Neural progenitor cell (in vitro differentiated cells): ENCODE measurements at regions not wholly inside any gene's neighbourhood (a gene's known extent, or its start where the extent isn't known, plus 50 kb on each side); places are given as distances from the start of the nearest gene placed in this dataset.
A peak's percentile ranks its signal among the peaks of the same experiment; 100 is the strongest.

ENCODE experiments used
- DNase-seq: peaks from one replicate; pipeline ENCODE4 v3.0.0-alpha.2; 2016; ENCODE audit warnings: low spot score
- H2AFZ ChIP-seq: fragments of 200-600 bp; sonication (generic); replicated peaks from 2 replicates; pipeline ENCODE4 v1.6.1; 2016; ENCODE audit warnings: antibody characterized with exemption
- H3F3A ChIP-seq: fragments of 200-600 bp; sonication (generic); 2 replicates; pipeline ENCODE4 v1.6.1; 2016; ENCODE audit warnings: antibody characterized with exemption, low read depth
- H3K27ac ChIP-seq: fragments of 200-600 bp; sonication (generic); 2 replicates; pipeline ENCODE4 v1.5.1; 2016; ENCODE audit warnings: mild to moderate bottlenecking
- H3K27me3 ChIP-seq: fragments of 200-600 bp; sonication (generic); 2 replicates; pipeline ENCODE4 v1.6.1; 2016; ENCODE audit warnings: mild to moderate bottlenecking, moderate library complexity
- H3K36me3 ChIP-seq: fragments of 200-600 bp; sonication (generic); 2 replicates; pipeline ENCODE4 v1.5.1; 2016
- H3K4me1 ChIP-seq: fragments of 200-600 bp; sonication (generic); 2 replicates; pipeline ENCODE4 v1.6.1; 2016; ENCODE audit warnings: mixed run types
- H3K4me2 ChIP-seq: fragments of 200-600 bp; sonication (generic); 2 replicates; pipeline ENCODE4 v1.6.1; 2016
- H3K4me3 ChIP-seq: fragments of 200-600 bp; sonication (generic); 2 replicates; pipeline ENCODE4 v1.5.1; 2016
- H3K79me2 ChIP-seq: fragments of 200-600 bp; sonication (generic); 2 replicates; pipeline ENCODE4 v1.6.1; 2016; ENCODE audit warnings: low read depth
- H3K9ac ChIP-seq: fragments of 200-600 bp; sonication (generic); 2 replicates; pipeline ENCODE4 v1.6.1; 2016
- H3K9me3 ChIP-seq: fragments of 200-600 bp; sonication (generic); 2 replicates; pipeline ENCODE4 v1.5.1; 2016; ENCODE audit warnings: low read depth
- H4K20me1 ChIP-seq: fragments of 200-600 bp; sonication (generic); 2 replicates; pipeline ENCODE4 v1.6.1; 2016; ENCODE audit warnings: low read depth
- H3K27ac Mint-ChIP-seq: 3 replicates; pipeline ENCODE4 v1.8.0; 2021; ENCODE audit warnings: mixed read lengths
- H3K27me3 Mint-ChIP-seq: 2 replicates; pipeline ENCODE4 v1.8.0; 2022; ENCODE audit warnings: low read depth, mild to moderate bottlenecking, inconsistent platforms, moderate library complexity, mixed read lengths; ENCODE audit not compliant: insufficient read depth
- H3K36me3 Mint-ChIP-seq: 3 replicates; pipeline ENCODE4 v1.8.0; 2021; ENCODE audit warnings: mixed read lengths
- H3K4me1 Mint-ChIP-seq: 3 replicates; pipeline ENCODE4 v1.8.0; 2021; ENCODE audit warnings: mixed read lengths
- H3K4me3 Mint-ChIP-seq: 3 replicates; pipeline ENCODE4 v1.8.0; 2021; ENCODE audit warnings: mild to moderate bottlenecking, moderate library complexity, mixed read lengths
- H3K9me3 Mint-ChIP-seq: 3 replicates; pipeline ENCODE4 v1.8.0; 2020; ENCODE audit warnings: mixed read lengths
- CTCF ChIP-seq: fragments of 200-600 bp; sonication (generic); IDR thresholded peaks from 2 replicates; pipeline ENCODE4 v1.5.1; 2017; ENCODE audit warnings: antibody characterized with exemption, mild to moderate bottlenecking
- EZH2 ChIP-seq: fragments of 200-600 bp; sonication (generic); IDR thresholded peaks from 2 replicates; pipeline ENCODE4 v1.6.1; 2017; ENCODE audit warnings: antibody characterized with exemption, mild to moderate bottlenecking, moderate library complexity
- EZH2phosphoT487 ChIP-seq: fragments of 200-600 bp; sonication (generic); IDR thresholded peaks from 2 replicates; pipeline ENCODE4 v1.6.1; 2017; ENCODE audit warnings: antibody characterized with exemption

DNA sequence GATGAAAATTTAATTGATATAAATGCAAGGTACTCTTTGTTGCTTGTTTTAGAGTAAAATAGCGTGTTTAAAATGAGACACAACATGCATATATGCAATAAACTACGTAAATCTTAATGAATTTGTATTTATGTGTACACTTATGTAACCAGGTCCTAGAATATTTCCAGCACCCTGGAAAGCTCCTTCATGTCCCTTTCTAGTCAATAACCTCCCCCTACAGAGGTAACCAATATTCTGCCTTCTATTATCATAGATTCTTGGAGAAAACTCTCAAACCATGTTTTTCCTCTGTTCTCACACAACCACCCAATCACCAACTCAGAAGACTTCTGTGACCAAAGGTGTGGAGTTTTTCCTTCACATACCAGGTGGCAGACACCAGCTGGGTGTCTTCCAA is 79.6 kb upstream of the THUMPD2 start:
- H3K27ac ChIP-seq = no peak overlapping the region
- H3K79me2 ChIP-seq = no peaks in the 10 kb centered on the region
- no peaks in the 10 kb centered on the region for H3F3A ChIP-seq
- Mint-ChIP-seq H3K4me3 (no peak overlapping the region), H3K36me3 (peaks cover 2% of the 10 kb centered on the region), H3K27me3 (peaks cover 2% of the 10 kb centered on the region), H3K9me3 (peaks cover 7% of the 10 kb centered on the region), H3K27ac (no peak overlapping the region), H3K4me1 (peaks cover 16% of the 10 kb centered on the region)
- no peak overlapping the region for H3K4me2 ChIP-seq
- no peak overlapping the region for H2AFZ ChIP-seq
- H3K27me3 ChIP-seq = no peaks in the 10 kb centered on the region
- no peaks in the 10 kb centered on the region for H3K36me3 ChIP-seq
- DNase-seq = no peak
- no peaks in the 10 kb centered on the region for H3K9me3 ChIP-seq
- no peak overlapping the region for H3K9ac ChIP-seq
- no peak for TF ChIP-seq EZH2phosphoT487
- no peak for TF ChIP-seq CTCF
- no peak for TF ChIP-seq EZH2
- no peaks in the 10 kb centered on the region for H3K4me1 ChIP-seq
- H3K4me3 ChIP-seq = no peak overlapping the region
- H4K20me1 ChIP-seq = no peaks in the 10 kb centered on the region

DNA sequence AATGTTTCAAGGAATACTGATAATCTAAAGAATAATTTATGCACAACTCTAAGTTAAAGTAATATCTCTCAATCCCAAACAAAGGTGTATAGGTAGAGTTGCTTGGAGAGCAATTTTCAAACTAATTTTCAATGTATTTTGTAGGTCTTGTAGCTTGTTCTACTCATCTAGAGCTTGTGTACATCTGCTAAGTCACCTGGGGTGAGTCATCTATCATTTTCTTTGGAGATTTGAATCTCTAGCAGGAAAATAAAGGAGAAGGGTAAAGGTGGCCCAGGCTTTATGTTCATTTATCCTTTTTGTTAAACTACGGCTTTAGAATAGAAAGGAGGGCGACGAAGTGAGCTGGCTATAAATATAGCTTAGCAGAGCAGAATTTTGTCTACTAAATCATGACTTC is 76.8 kb upstream of the THUMPD2 start:
- Histone ChIP-seq H3K9ac (no peak overlapping the region), H3K4me1 (no peaks in the 10 kb centered on the region), H3K4me2 (no peak overlapping the region), H3K79me2 (no peaks in the 10 kb centered on the region), H3F3A (no peaks in the 10 kb centered on the region), H3K4me3 (no peak overlapping the region), H3K27ac (no peak overlapping the region), H3K9me3 (no peaks in the 10 kb centered on the region), H2AFZ (no peak overlapping the region), H3K27me3 (no peaks in the 10 kb centered on the region), H3K36me3 (no peaks in the 10 kb centered on the region), H4K20me1 (no peaks in the 10 kb centered on the region)
- no peak for TF ChIP-seq EZH2
- TF ChIP-seq CTCF = no peak
- no peak for TF ChIP-seq EZH2phosphoT487
- Mint-ChIP-seq H3K4me3 (no peak overlapping the region), H3K9me3 (no peaks in the 10 kb centered on the region), H3K36me3 (no peaks in the 10 kb centered on the region), H3K27me3 (no peaks in the 10 kb centered on the region), H3K4me1 (peaks cover 30% of the 10 kb centered on the region), H3K27ac (no peak overlapping the region)
- no peak for DNase-seq

- peaks cover 34% of the 10 kb centered on the region for H3K4me1 Mint-ChIP-seq
- H4K20me1 ChIP-seq = no peaks in the 10 kb centered on the region
- no peaks in the 10 kb centered on the region for H3K79me2 ChIP-seq
- H3K27me3 ChIP-seq = no peaks in the 10 kb centered on the region
- no peaks in the 10 kb centered on the region for H3K27me3 Mint-ChIP-seq
- no peaks in the 10 kb centered on the region for H3K36me3 ChIP-seq
- no peaks in the 10 kb centered on the region for H3F3A ChIP-seq
- H3K9ac ChIP-seq = no peak overlapping the region
- H3K4me3 ChIP-seq = no peak overlapping the region
- no peaks in the 10 kb centered on the region for H3K9me3 ChIP-seq
- H3K36me3 Mint-ChIP-seq = no peaks in the 10 kb centered on the region
- no peak overlapping the region for H3K4me2 ChIP-seq
- peak overlapping the region; percentile 26 for H2AFZ ChIP-seq
- no peak overlapping the region for H3K4me3 Mint-ChIP-seq
- no peak overlapping the region for H3K27ac ChIP-seq
- TF ChIP-seq EZH2phosphoT487 (no peak), EZH2 (no peak), CTCF (no peak)
- H3K27ac Mint-ChIP-seq = no peak overlapping the region
- H3K4me1 ChIP-seq = no peaks in the 10 kb centered on the region
- DNase-seq = no peak
- H3K9me3 Mint-ChIP-seq = no peaks in the 10 kb centered on the region
Measured at GRCh38 chr2:39854771-39855170, 75.7 kb upstream of the THUMPD2 start.

GRCh38 chr2:39852831-39853230 is 73.8 kb upstream of the THUMPD2 start:
- Histone ChIP-seq H3F3A (no peaks in the 10 kb centered on the region), H3K79me2 (no peaks in the 10 kb centered on the region), H3K36me3 (no peaks in the 10 kb centered on the region), H4K20me1 (no peaks in the 10 kb centered on the region), H3K4me3 (no peak overlapping the region), H3K9ac (no peak overlapping the region), H3K9me3 (no peaks in the 10 kb centered on the region), H3K27me3 (no peaks in the 10 kb centered on the region), H3K4me2 (no peak overlapping the region), H3K27ac (no peak overlapping the region), H2AFZ (no peak overlapping the region), H3K4me1 (no peaks in the 10 kb centered on the region)
- H3K9me3 Mint-ChIP-seq = no peaks in the 10 kb centered on the region
- H3K4me3 Mint-ChIP-seq = no peak overlapping the region
- H3K36me3 Mint-ChIP-seq = no peaks in the 10 kb centered on the region
- peaks cover 34% of the 10 kb centered on the region for H3K4me1 Mint-ChIP-seq
- DNase-seq = no peak
- no peak overlapping the region for H3K27ac Mint-ChIP-seq
- no peaks in the 10 kb centered on the region for H3K27me3 Mint-ChIP-seq
- TF ChIP-seq EZH2phosphoT487 (no peak), CTCF (no peak), EZH2 (no peak)
